Fibroblast of lung (primary cell): ENCODE measurements at regions not wholly inside any gene's neighbourhood (a gene's known extent, or its start where the extent isn't known, plus 50 kb on each side); places are given as distances from the start of the nearest gene placed in this dataset.
"Not testable (repeated sequence)": the region's sequence is repeated elsewhere in the genome, so short reads cannot be mapped to it uniquely, and the experiment has no call there.

Source experiments
- DNase-seq, 2 donors: peaks; one replicate each; pipeline versions ENCODE4 v3.0.0 to v3.0.0-alpha.2; 2010; ENCODE audit warnings: low read depth in 2 of 2
- H2AFZ ChIP-seq: 2 replicates; pipeline ENCODE4 v1.5.1; 2012; ENCODE audit warnings: low read length, control low read depth, inconsistent platforms
- H3K27ac ChIP-seq: 2 replicates; pipeline ENCODE4 v1.5.1; 2011; ENCODE audit warnings: low read length, control low read depth; ENCODE audit not compliant: insufficient read depth
- H3K27me3 ChIP-seq: 2 replicates; pipeline ENCODE4 v1.5.1; 2011; ENCODE audit warnings: mild to moderate bottlenecking, low read length; ENCODE audit not compliant: control insufficient read depth, insufficient read depth
- H3K36me3 ChIP-seq: 2 replicates; pipeline ENCODE4 v1.5.1; 2011; ENCODE audit warnings: low read length; ENCODE audit not compliant: control insufficient read depth, insufficient read depth
- H3K4me1 ChIP-seq: 2 replicates; pipeline ENCODE4 v1.5.1; 2011; ENCODE audit warnings: low read length; ENCODE audit not compliant: control insufficient read depth, insufficient read depth; ENCODE audit errors: extremely low read depth
- H3K4me2 ChIP-seq: 2 replicates; pipeline ENCODE4 v1.5.1; 2011; ENCODE audit warnings: low read length, control low read depth; ENCODE audit not compliant: insufficient read depth; ENCODE audit errors: extremely low read depth
- H3K4me3 ChIP-seq, 4 experiments: fragments of 200-600 bp in 1 of 4; sonication (generic) in 1 of 4; replicated peaks in 1 of 4; 2 replicates each; pipeline ENCODE4 v1.5.1; 2011 to 2016; ENCODE audit warnings: low read length in 4 of 4, low read depth in 3 of 4, mild to moderate bottlenecking in 3 of 4, control low read depth in 2 of 4, inconsistent platforms in 1 of 4, mixed read lengths in 1 of 4; ENCODE audit not compliant: insufficient read depth in 1 of 4; ENCODE audit errors: control extremely low read depth in 1 of 4
- H3K79me2 ChIP-seq: 2 replicates; pipeline ENCODE4 v1.5.1; 2012; ENCODE audit warnings: mild to moderate bottlenecking, low read length, inconsistent platforms; ENCODE audit not compliant: control insufficient read depth, insufficient read depth
- H3K9ac ChIP-seq: 2 replicates; pipeline ENCODE4 v1.5.1; 2011; ENCODE audit warnings: mild to moderate bottlenecking, low read length, control low read depth; ENCODE audit not compliant: insufficient read depth
- H3K9me3 ChIP-seq: 2 replicates; pipeline ENCODE4 v1.5.1; 2012; ENCODE audit warnings: low read depth, low read length; ENCODE audit not compliant: control insufficient read depth, insufficient read depth
- H4K20me1 ChIP-seq: 2 replicates; pipeline ENCODE4 v1.5.1; 2011; ENCODE audit warnings: low read length; ENCODE audit not compliant: control insufficient read depth, insufficient read depth; ENCODE audit errors: extremely low read depth
- CTCF ChIP-seq, 2 donors: IDR thresholded peaks in 1 of 2; conservative IDR thresholded peaks in 1 of 2; 1 replicate in 1 of 2; 2 replicates in 1 of 2; pipeline ENCODE4 v1.5.1; 2011 to 2012; ENCODE audit warnings: low read length in 2 of 2, control low read depth in 1 of 2, inconsistent platforms in 1 of 2, low read depth in 1 of 2, mild to moderate bottlenecking in 1 of 2
- EZH2 ChIP-seq: IDR thresholded peaks from 2 replicates; pipeline ENCODE4 v1.5.1; 2012; ENCODE audit warnings: low read length, control low read depth, mild to moderate bottlenecking; ENCODE audit errors: missing control alignments

GRCh38 chr3:89923921-89924610 is 816.6 kb downstream of the EPHA3 start:
- Histone ChIP-seq H3K79me2 (no peaks in the 10 kb centered on the region), H3K4me3 (no peak overlapping the region), H3K27ac (no peak overlapping the region), H3K27me3 (no peaks in the 10 kb centered on the region), H3K9me3 (no peaks in the 10 kb centered on the region), H4K20me1 (no peaks in the 10 kb centered on the region), H3K4me2 (no peak overlapping the region), H3K36me3 (no peaks in the 10 kb centered on the region), H3K4me1 (no peaks in the 10 kb centered on the region), H3K9ac (no peak overlapping the region), H2AFZ (no peak overlapping the region)
- DNase-seq, result no peak
- no peak for TF ChIP-seq EZH2
- no peak for TF ChIP-seq CTCF (conservative IDR thresholded peaks at IDR 0.05 in 1 of 2, IDR thresholded peaks at IDR 0.05 in 1 of 2; ENCODE audit: low read depth in 1 of 2, low read length in 2 of 2)

- no peaks in the 10 kb centered on the region for H3K27me3 ChIP-seq
- no peak overlapping the region for H3K4me2 ChIP-seq
- H3K27ac ChIP-seq, result no peak overlapping the region
- peak in 1 of 2 donors; percentile 56 for DNase-seq
- TF ChIP-seq CTCF (conservative IDR thresholded peaks at IDR 0.05 in 1 of 2, IDR thresholded peaks at IDR 0.05 in 1 of 2; ENCODE audit: low read depth in 1 of 2, low read length in 2 of 2) (no peak), EZH2 (no peak)
- H3K4me1 ChIP-seq, result no peaks in the 10 kb centered on the region
- H3K9me3 ChIP-seq, result no peaks in the 10 kb centered on the region
- H3K9ac ChIP-seq, result no peak overlapping the region
- H3K36me3 ChIP-seq, result no peaks in the 10 kb centered on the region
- H4K20me1 ChIP-seq, result no peaks in the 10 kb centered on the region
- no peak overlapping the region for H2AFZ ChIP-seq
- no peak overlapping the region for H3K4me3 ChIP-seq
- H3K79me2 ChIP-seq, result no peaks in the 10 kb centered on the region
Observed at GRCh38 chr3:89925976-89926375, 818.6 kb downstream of the EPHA3 start.

- no peaks in the 10 kb centered on the region for H3K27me3 ChIP-seq
- H3K9me3 ChIP-seq, result no peaks in the 10 kb centered on the region
- no peaks in the 10 kb centered on the region for H3K79me2 ChIP-seq
- H3K36me3 ChIP-seq, result no peaks in the 10 kb centered on the region
- no peaks in the 10 kb centered on the region for H4K20me1 ChIP-seq
- no peak for DNase-seq
- H3K9ac ChIP-seq, result no peak overlapping the region
- H2AFZ ChIP-seq, result no peak overlapping the region
- H3K4me1 ChIP-seq, result no peaks in the 10 kb centered on the region
- H3K4me3 ChIP-seq, result no peak overlapping the region
- no peak overlapping the region for H3K4me2 ChIP-seq
- H3K27ac ChIP-seq, result no peak overlapping the region
- TF ChIP-seq CTCF (conservative IDR thresholded peaks at IDR 0.05 in 1 of 2, IDR thresholded peaks at IDR 0.05 in 1 of 2; ENCODE audit: low read depth in 1 of 2, low read length in 2 of 2), result no peak
- no peak for TF ChIP-seq EZH2
Observed at GRCh38 chr3:89932882-89933281, 825.5 kb downstream of the EPHA3 start.

GRCh38 chr3:89944461-89944860 is 837.0 kb downstream of the EPHA3 start:
- H3K4me2 ChIP-seq, H3K27me3 ChIP-seq, H3K4me3 ChIP-seq, H2AFZ ChIP-seq, H3K4me1 ChIP-seq, H3K36me3 ChIP-seq, H3K9me3 ChIP-seq, H3K27ac ChIP-seq, H3K9ac ChIP-seq, DNase-seq, H3K79me2 ChIP-seq, H4K20me1 ChIP-seq: not testable (repeated sequence)
